NCI-H187 treated with DMSO at 0.1 percent for 48 hours (cell line): ENCODE measurements at regions not wholly inside any gene's neighbourhood (a gene's known extent, or its start where the extent isn't known, plus 50 kb on each side); places are given as distances from the start of the nearest gene placed in this dataset.

Source experiments
- DNase-seq: peaks from one replicate; lab custom pipeline; 2025; lab: John Stamatoyannopoulos, UW

- DNase-seq: no peak
These were observed 109.7 kb upstream of the GADL1 start for GRCh38 chr3:31004025-31004678.

GRCh38 chr3:31008994-31009393, 114.5 kb upstream of the GADL1 start:
- DNase-seq: no peak

GRCh38 chr3:31009881-31010280, 115.4 kb upstream of the GADL1 start:
- DNase-seq: no peak

GRCh38 chr3:31010491-31010890, 116.0 kb upstream of the GADL1 start:
- DNase-seq: no peak

GRCh38 chr3:31011380-31011779, 116.9 kb upstream of the GADL1 start:
- no peak for DNase-seq

- no peak for DNase-seq
These were observed 118.6 kb upstream of the GADL1 start for GRCh38 chr3:31013090-31013489.

- DNase-seq: no peak
These were observed 119.4 kb upstream of the GADL1 start for GRCh38 chr3:31013843-31014242.

- no peak for DNase-seq
These were observed 120.0 kb upstream of the GADL1 start for GRCh38 chr3:31014317-31015040.

GRCh38 chr3:31016196-31016595, 121.7 kb upstream of the GADL1 start:
- DNase-seq: no peak

- DNase-seq: no peak
These were observed 128.3 kb upstream of the GADL1 start for GRCh38 chr3:31022716-31023115.

- DNase-seq: no peak
These were observed 131.1 kb upstream of the GADL1 start for GRCh38 chr3:31025541-31025940.

GRCh38 chr3:31027191-31027761, 132.8 kb upstream of the GADL1 start:
- no peak for DNase-seq

- DNase-seq: no peak
These were observed 133.5 kb upstream of the GADL1 start for GRCh38 chr3:31027914-31028313.

- DNase-seq: no peak
These were observed 134.3 kb upstream of the GADL1 start for GRCh38 chr3:31028766-31029165.

GRCh38 chr3:31029706-31030105, 135.2 kb upstream of the GADL1 start:
- DNase-seq: no peak

- no peak for DNase-seq
These were observed 141.2 kb upstream of the GADL1 start for GRCh38 chr3:31035681-31036080.

- DNase-seq: no peak
These were observed 143.8 kb upstream of the GADL1 start for GRCh38 chr3:31038086-31038739.

- no peak for DNase-seq
These were observed 144.7 kb upstream of the GADL1 start for GRCh38 chr3:31039145-31039544.

GRCh38 chr3:31041161-31041978, 146.9 kb upstream of the GADL1 start:
- no peak for DNase-seq

- DNase-seq: no peak
These were observed 148.8 kb upstream of the GADL1 start for GRCh38 chr3:31043184-31043819.

GRCh38 chr3:31047673-31048072, 153.2 kb upstream of the GADL1 start:
- DNase-seq: no peak

GRCh38 chr3:31048143-31048542, 153.7 kb upstream of the GADL1 start:
- DNase-seq: no peak
